ENCODE measurements at regions not wholly inside any gene's neighbourhood (a gene's known extent, or its start where the extent isn't known, plus 50 kb on each side); places are given as distances from the start of the nearest gene placed in this dataset.

DNA sequence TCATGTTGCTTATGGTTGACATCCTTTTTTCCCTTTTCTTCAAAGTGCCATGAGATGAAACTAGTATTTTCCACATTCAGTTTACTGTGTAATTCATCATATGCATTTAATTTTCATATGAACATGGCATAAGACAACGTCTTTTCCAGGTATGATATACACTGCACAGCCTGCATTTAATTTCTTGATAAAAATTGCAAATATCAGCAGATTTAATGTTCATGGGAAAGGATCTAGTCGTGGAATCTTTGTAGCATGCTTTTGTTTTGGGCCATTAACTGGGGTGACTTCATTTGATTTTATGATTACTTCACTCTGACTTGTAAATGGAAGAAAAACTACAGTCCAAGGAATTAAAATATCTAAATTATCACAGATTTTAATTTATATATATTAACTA is 837.3 kb downstream of the IPMK start:
- H3K27ac ChIP-seq (ENCODE audit: low read depth, low read length, poor library complexity, severe bottlenecking): no peak overlapping the region
- H3K4me3 ChIP-seq (ENCODE audit: low read depth, low read length, poor library complexity, severe bottlenecking): no peak overlapping the region
- no TSS peak for BruUV-seq (replicated peaks)
- no peaks in the 10 kb centered on the region for H3K9me3 ChIP-seq (ENCODE audit: low read depth, low read length, poor library complexity, severe bottlenecking)
- ChIA-PET POLR2A (ENCODE audit: low non-redundant PET) (no interaction called here), CTCF (no interaction called here)
- TF ChIP-seq, protein P1, sequence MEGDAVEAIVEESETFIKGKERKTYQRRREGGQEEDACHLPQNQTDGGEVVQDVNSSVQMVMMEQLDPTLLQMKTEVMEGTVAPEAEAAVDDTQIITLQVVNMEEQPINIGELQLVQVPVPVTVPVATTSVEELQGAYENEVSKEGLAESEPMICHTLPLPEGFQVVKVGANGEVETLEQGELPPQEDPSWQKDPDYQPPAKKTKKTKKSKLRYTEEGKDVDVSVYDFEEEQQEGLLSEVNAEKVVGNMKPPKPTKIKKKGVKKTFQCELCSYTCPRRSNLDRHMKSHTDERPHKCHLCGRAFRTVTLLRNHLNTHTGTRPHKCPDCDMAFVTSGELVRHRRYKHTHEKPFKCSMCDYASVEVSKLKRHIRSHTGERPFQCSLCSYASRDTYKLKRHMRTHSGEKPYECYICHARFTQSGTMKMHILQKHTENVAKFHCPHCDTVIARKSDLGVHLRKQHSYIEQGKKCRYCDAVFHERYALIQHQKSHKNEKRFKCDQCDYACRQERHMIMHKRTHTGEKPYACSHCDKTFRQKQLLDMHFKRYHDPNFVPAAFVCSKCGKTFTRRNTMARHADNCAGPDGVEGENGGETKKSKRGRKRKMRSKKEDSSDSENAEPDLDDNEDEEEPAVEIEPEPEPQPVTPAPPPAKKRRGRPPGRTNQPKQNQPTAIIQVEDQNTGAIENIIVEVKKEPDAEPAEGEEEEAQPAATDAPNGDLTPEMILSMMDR (conservative IDR thresholded peaks at IDR 0.05; ENCODE audit: low read depth, low read length): no peak
- TF ChIP-seq EZH2 (IDR thresholded peaks at IDR 0.05; ENCODE audit: borderline replicate concordance, low read depth, low read length, poor library complexity, severe bottlenecking): no peak
- H3K36me3 ChIP-seq (ENCODE audit: insufficient read depth, low read length, poor library complexity, severe bottlenecking): no peaks in the 10 kb centered on the region
- no peaks in the 10 kb centered on the region for H3K27me3 ChIP-seq (replicated peaks; ENCODE audit: insufficient read depth, low read depth, low read length, poor library complexity)
- DNase-seq (ENCODE audit: low spot score): no peak
- H3K4me1 ChIP-seq (ENCODE audit: insufficient read depth, low read length, poor library complexity, severe bottlenecking): no peaks in the 10 kb centered on the region
- intact Hi-C loops (cut with micrococcal nuclease; ENCODE audit: unreplicated experiment): no loop called here

DNA sequence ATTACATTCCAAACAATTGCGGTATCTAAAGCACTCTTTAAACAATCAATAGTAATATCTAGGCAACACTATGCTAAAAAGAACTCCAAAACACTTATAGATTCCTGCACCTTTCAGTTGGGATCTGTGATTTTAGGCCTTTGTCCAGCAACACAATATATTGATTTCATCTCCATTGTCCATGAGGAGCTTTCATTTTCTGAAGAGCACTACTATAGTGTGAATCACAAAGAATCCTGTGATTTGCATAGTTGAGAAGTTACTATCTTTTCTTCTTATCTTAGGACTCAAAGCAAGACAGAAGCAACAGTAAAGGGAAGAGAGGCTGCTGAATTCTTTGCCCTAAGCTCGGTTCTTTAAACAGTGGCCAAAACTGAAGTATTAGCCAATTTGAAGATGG is 846.8 kb downstream of the IPMK start:
- Histone ChIP-seq H3K4me3 (ENCODE audit: low read depth, low read length, poor library complexity, severe bottlenecking) (no peak overlapping the region), H3K27ac (ENCODE audit: low read depth, low read length, poor library complexity, severe bottlenecking) (no peak overlapping the region), H3K9me3 (ENCODE audit: low read depth, low read length, poor library complexity, severe bottlenecking) (peaks cover 9% of the 10 kb centered on the region), H3K36me3 (ENCODE audit: insufficient read depth, low read length, poor library complexity, severe bottlenecking) (no peaks in the 10 kb centered on the region), H3K27me3 (replicated peaks; ENCODE audit: insufficient read depth, low read depth, low read length, poor library complexity) (no peaks in the 10 kb centered on the region), H3K4me1 (ENCODE audit: insufficient read depth, low read length, poor library complexity, severe bottlenecking) (no peaks in the 10 kb centered on the region)
- CTCF ChIA-PET: no interaction called here
- intact Hi-C loops (cut with micrococcal nuclease; ENCODE audit: unreplicated experiment): no loop called here
- no peak for DNase-seq (ENCODE audit: low spot score)
- BruUV-seq (replicated peaks): no TSS peak
- POLR2A ChIA-PET (ENCODE audit: low non-redundant PET): no interaction called here
- TF ChIP-seq EZH2 (IDR thresholded peaks at IDR 0.05; ENCODE audit: borderline replicate concordance, low read depth, low read length, poor library complexity, severe bottlenecking): no peak

DNA sequence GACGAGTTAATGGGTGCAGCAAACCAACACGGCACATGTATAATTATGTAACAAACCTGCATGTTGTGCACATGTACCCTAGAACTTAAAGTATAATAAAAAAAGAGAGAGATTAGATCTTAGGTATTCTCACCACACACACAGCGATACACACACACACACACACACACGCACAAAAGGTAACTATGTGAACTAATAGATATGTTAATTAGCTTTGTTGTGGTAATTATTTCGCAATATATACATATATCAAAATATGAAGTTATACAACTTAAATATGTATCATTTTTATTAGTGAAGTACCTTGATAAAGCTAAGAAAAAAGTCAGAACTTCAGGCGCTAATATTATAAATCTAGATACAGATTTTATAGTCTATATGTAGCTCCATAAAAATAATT is 849.2 kb downstream of the IPMK start:
- DNase-seq (ENCODE audit: low spot score): no peak
- Histone ChIP-seq H3K27me3 (replicated peaks; ENCODE audit: insufficient read depth, low read depth, low read length, poor library complexity) (no peaks in the 10 kb centered on the region), H3K4me3 (ENCODE audit: low read depth, low read length, poor library complexity, severe bottlenecking) (no peak overlapping the region), H3K9me3 (ENCODE audit: low read depth, low read length, poor library complexity, severe bottlenecking) (peaks cover 4% of the 10 kb centered on the region), H3K36me3 (ENCODE audit: insufficient read depth, low read length, poor library complexity, severe bottlenecking) (no peaks in the 10 kb centered on the region), H3K27ac (ENCODE audit: low read depth, low read length, poor library complexity, severe bottlenecking) (no peak overlapping the region), H3K4me1 (ENCODE audit: insufficient read depth, low read length, poor library complexity, severe bottlenecking) (no peaks in the 10 kb centered on the region)
- no peak for TF ChIP-seq EZH2 (IDR thresholded peaks at IDR 0.05; ENCODE audit: borderline replicate concordance, low read depth, low read length, poor library complexity, severe bottlenecking)
- TF ChIP-seq, protein P1 (conservative IDR thresholded peaks at IDR 0.05; ENCODE audit: low read depth, low read length): no peak
- BruUV-seq (replicated peaks): no TSS peak
- ChIA-PET CTCF (no interaction called here), POLR2A (ENCODE audit: low non-redundant PET) (no interaction called here)
- intact Hi-C loops (cut with micrococcal nuclease; ENCODE audit: unreplicated experiment): no loop called here

DNA sequence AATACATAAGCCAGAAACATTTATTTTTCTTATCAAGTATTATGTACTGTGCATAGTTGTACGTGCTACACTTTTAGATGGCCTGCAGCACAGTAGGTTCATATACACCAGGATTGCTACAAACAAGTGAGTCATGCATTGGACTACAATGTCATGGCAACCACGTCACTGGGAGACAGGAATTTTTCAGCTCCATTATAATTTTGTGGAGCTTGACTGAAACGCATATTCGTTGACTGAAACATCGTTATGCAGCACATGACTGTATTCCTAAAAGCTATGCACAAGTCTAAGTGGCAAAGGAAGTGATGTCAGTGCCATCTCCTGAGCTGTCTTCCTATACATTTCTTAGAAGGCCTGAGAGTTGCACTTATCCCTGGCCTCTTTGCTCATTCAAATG is 871.8 kb downstream of the IPMK start:
- BruUV-seq (replicated peaks): no TSS peak
- POLR2A ChIA-PET (ENCODE audit: low non-redundant PET): no interaction called here
- peaks cover 4% of the 10 kb centered on the region for H3K9me3 ChIP-seq (ENCODE audit: low read depth, low read length, poor library complexity, severe bottlenecking)

More for the DNA sequence above, 871.8 kb downstream of the IPMK start:
- TF ChIP-seq EZH2 (IDR thresholded peaks at IDR 0.05; ENCODE audit: borderline replicate concordance, low read depth, low read length, poor library complexity, severe bottlenecking): no peak
- TF ChIP-seq, protein P1 (conservative IDR thresholded peaks at IDR 0.05; ENCODE audit: low read depth, low read length): no peak
- Histone ChIP-seq H3K4me3 (ENCODE audit: low read depth, low read length, poor library complexity, severe bottlenecking) (no peak overlapping the region), H3K4me1 (ENCODE audit: insufficient read depth, low read length, poor library complexity, severe bottlenecking) (no peaks in the 10 kb centered on the region), H3K27ac (ENCODE audit: low read depth, low read length, poor library complexity, severe bottlenecking) (no peak overlapping the region), H3K27me3 (replicated peaks; ENCODE audit: insufficient read depth, low read depth, low read length, poor library complexity) (no peaks in the 10 kb centered on the region), H3K36me3 (ENCODE audit: insufficient read depth, low read length, poor library complexity, severe bottlenecking) (no peaks in the 10 kb centered on the region)
- CTCF ChIA-PET: no interaction called here
- intact Hi-C loops (cut with micrococcal nuclease; ENCODE audit: unreplicated experiment): no loop called here
- DNase-seq (ENCODE audit: low spot score): no peak
